Stimulated activated CD4-positive, alpha-beta T cell treated with anti-CD3 and anti-CD28 coated beads, Interleukin-4, amount 100 ng/mL, for 48 hours (primary cell): ENCODE measurements at regions not wholly inside any gene's neighbourhood (a gene's known extent, or its start where the extent isn't known, plus 50 kb on each side); places are given as distances from the start of the nearest gene placed in this dataset.

Experiments
- DNase-seq, 2 donors: peaks; one replicate each; pipeline ENCODE4 v3.0.0-alpha.2; 2020; ENCODE audit warnings: low read depth in 2 of 2

DNA sequence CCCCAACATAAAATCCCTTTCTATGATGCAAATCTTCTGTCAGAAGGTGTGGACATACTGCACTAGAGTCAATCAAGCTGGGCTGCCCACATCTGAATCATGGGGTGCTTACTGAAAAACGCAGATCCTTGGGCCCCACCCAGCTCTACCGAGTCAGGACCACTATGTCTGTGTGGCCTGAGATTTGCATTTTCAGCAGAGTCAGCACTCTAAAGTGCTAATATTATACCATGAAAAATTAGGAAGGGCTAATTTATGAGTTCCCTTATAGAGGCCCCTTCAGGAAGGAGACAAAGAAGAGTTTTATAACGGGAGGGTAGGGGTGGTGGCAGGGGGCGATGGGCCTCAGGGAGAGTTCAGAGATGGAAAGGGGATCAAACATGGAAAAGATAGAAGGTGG, 163.3 kb upstream of the NABP1 start:
- DNase-seq, result no peak

DNA sequence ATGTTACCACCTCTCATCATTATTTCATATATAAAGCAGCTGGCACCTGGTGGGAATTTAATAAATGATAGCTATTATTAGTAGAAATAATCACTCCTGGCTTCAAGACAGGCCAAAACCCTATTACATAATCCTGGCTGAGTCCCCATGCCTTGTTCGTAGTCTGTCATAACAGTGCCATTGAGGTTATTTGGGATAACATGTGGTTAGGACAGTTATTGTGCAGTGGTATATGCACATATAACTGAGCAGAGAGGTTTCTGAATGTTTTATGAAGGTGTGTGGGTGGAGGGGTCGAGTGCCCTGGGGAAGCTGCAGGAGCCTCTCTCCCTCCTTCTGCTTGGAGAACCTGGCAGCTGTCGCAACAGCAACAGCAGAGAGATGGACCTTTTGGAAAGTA, 162.4 kb upstream of the NABP1 start:
- no peak for DNase-seq

- DNase-seq, result no peak
These were observed 161.7 kb upstream of the NABP1 start for GRCh38 chr2:191516260-191516659.

DNA sequence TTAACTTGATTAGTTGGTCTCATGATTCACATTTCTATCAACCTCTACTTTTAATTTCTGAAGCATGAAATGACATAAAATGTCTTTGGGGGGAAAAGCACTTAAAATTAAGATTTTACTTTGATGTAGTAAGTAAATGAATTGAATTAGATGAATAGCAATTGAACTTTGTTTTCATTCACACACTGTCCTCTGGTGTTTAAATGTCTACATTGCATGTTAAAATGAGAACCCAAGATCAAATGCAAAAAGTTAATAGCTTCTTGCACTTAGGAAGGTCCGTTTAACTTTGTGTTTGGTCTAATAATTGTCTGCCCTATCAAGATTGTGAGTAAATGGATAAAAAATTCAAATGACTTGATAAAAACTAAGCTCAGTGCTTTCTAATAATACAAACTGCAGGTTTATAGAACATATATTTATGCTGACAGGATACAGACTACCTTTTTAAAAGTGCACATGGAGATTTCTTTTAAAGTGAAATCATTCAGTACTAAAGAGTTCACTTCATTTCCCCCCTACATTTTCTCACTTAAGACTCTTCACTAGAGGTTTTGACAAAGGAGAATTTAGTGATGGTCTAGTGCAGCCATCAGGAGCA, 156.2 kb upstream of the NABP1 start:
- no peak for DNase-seq

GRCh38 chr2:191522478-191523120, 155.3 kb upstream of the NABP1 start:
- DNase-seq, result no peak

DNA sequence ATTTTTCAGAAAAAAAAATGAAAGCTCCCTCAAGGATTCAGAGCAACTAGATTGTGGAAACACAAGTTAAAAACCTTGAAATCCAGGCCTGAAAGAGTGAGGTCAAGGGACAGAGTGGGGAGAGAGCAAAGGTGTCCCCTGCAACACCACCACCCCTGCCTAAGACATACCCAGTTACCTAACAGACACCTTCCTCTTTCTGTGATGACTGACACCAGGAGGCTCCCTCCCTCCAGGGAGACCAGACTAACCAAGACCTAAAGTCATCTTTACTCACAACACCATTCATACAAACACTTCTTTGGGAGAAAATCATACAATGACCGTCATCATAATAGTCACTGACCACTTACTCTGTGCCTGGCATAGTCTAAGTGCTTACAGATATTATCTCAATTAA, 151.8 kb upstream of the NABP1 start:
- DNase-seq, result no peak

DNA sequence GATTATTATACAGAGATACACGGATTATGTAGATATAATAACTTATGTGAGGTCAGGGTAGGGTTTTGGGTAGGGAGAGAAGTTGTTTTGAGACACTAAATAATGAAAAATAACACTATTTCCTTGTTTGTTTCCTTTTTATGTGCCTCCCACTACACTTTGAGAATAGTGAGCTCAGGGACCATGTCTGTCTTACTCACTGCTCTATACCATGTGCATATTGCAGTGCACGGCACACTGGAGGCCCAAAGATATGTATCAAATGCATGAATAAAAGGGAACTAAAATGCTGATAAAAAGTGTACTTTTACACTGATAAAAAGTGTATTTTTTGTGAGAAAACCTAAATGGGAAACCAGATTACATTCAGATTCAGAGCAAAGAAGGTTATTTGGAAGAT, 151.4 kb upstream of the NABP1 start:
- DNase-seq, result no peak

DNA sequence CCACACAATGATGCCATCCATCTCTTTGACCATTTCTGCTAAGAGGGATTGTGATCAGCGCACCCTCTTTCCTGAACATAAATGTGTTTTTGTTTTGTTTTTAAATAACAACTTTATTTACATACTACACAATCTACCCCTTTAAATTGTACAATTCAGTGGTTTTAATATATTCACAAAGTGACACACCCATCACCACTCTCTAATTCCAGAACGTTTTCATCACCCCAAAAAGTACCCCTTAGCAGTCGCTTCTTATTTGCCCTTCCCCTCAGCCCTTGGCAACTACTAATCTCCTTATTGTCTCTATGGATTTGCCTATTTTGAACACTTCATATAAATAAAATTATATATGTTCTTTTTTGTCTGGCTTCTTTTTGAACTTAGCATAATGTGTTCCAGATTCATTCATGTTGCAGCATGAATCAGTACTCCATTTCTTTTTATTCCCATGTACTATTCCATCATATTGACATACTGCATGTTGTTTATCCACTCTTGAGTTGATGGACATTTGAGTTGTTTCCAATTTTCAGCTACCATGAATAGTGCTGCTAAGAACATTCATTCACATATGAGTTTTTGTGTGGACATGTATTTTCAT, 150.9 kb upstream of the NABP1 start:
- DNase-seq, result no peak

GRCh38 chr2:191530618-191531017, 147.3 kb upstream of the NABP1 start:
- no peak for DNase-seq

DNA sequence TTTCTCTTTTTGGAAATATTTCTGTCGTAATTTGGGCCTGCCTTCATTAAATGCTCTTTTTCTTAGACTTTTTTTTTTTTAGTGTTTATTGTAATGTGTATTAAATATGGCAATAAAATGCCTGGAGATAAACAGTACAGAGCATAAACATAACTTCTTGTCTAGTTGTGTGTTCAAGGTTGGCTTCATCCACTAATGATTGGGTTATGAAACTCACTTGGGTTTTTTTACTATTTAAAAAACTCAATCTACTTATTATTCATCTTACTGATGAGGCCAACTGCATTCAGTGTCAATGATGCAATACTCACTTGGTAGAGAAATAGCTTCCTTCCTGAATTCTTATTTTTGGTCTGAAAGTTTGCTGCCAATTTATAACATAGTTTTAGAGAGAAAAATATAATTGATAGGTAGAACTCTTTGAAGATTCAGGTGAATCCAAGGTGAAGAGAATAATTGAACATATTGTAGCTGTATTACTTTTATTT, 144.2 kb upstream of the NABP1 start:
- DNase-seq, result no peak

DNA sequence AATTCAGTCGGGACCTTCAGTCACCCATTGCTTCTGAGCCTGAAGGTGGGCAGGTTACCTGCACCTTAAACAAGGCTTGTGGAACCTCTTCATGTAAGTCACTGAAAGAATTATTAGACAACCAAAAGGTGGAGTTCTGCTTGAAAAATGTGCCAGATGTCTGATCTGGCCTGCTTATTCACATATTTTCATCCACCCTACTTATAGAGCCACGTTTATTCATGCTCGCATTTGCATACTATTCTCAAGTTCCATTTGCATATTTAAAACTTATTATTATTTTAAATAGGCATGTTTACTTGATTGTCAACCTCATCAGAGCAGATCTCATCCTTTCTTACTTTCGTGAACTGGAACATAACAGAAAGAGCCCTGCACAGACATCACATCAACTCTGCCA, 140.0 kb upstream of the NABP1 start:
- DNase-seq, result no peak

GRCh38 chr2:191538334-191538903, 139.5 kb upstream of the NABP1 start:
- no peak for DNase-seq

- peak in 1 of 2 donors; percentile 29 for DNase-seq
These were observed 138.9 kb upstream of the NABP1 start for GRCh38 chr2:191539068-191539467.

GRCh38 chr2:191540681-191541080, 137.3 kb upstream of the NABP1 start:
- no peak for DNase-seq

- no peak for DNase-seq
These were observed 134.2 kb upstream of the NABP1 start for GRCh38 chr2:191543708-191544107.

GRCh38 chr2:191544461-191545062, 133.4 kb upstream of the NABP1 start:
- DNase-seq, result no peak

DNA sequence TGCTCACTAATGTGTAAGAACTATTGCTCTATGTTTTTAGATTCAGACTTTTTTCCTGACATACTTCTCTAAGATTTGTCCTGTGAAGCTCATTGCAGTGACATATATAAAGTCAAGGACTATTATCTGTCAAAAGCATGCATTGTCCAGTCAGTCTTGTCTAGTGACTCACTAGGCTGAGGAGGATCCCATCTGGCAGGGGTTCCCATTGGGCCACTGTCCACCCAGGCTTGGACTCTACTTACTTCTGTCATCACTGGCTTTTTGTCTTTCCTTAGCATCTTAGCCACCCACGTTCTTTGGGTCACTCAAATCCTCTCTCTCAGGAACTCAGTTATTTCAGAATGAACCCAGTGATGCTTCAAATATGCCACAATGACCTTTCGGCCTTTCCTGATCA, 132.6 kb upstream of the NABP1 start:
- DNase-seq, result no peak

DNA sequence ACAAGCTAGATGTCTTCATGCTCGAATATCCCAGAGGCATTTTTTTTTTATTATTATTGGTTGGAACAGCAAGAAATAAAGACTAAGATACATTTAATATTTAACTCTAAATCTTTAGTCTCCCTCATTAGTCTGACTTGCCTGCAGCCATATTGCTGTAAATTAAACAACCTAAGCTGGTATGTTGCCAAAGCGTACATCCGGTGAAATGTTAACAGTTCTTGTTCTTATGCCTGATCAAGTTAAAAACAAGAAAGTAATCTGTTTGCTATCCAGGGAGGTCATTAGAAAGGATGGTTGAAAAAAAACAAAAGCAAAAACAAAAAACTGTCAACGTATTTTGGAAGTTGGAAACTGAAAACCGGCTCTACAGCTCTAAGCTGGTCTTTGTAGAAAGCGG, 125.9 kb upstream of the NABP1 start:
- no peak for DNase-seq

DNA sequence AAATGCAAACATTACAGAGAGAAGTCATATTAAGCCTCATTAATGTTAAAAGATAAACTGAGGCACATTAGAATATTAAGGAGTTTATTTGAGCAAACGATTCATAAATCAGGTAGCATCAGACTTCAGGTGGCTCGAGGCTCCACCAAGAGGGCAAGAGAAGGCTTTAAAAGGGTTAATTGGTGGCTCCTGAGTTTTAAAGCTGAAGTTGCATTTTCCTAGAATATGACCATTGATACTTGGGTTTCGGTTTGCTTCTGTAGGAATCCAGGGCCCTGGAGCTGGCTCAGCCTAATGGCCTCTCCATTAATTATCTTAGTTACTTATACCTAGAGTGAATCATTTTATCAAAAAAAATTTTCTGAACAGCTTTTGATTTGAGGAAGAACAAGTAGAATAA, 123.7 kb upstream of the NABP1 start:
- no peak for DNase-seq

DNA sequence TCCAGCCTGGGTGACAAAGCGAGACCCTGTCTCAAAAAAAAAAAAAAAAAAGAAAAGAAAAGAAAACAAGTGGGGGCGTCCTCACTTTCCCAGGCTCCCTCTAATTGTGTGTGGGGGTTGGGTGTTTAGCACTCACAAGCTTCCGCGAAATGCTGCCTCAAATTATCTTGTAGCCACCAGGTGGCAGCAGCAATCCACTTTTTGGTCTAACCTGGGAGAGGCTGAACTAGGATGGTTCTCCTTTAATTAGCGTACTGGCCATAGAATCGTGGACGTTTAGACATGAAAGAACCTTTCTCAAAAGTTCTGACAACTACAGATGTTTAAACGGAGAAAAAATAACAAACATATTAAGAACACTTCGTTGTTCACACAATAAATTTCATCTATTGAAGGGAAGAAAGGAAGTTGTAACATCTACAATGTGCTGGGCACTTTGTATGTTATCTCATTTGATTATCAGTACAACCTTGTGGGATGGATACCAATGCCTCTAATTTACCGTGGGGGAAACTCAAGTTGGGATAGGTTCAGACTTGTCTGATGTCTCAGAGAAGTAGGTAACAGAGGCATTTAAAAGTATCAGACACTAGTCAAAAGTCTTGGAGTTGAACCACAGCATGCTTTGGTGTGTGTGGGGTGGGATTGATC, 122.7 kb upstream of the NABP1 start:
- peak; percentile 68 to 84 for DNase-seq

DNA sequence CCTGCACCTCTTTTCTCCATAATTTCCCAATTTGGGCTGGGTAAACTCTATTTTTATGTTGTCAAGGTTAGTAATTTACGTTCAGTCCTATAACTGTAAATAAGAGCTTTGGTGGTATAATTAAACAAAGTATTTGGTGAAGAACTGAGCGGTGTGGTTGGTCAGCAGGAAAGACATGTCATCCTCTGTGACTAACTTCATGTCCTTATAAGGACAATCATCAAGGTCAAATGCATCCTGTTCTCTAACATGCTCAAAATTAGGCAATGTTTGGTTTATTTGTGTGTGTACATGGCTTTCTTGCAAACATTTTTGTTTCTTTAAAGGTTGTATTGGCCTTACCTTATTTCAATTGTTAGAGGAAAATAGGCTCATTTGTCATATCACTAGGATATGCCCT, 121.5 kb upstream of the NABP1 start:
- DNase-seq, result no peak

DNA sequence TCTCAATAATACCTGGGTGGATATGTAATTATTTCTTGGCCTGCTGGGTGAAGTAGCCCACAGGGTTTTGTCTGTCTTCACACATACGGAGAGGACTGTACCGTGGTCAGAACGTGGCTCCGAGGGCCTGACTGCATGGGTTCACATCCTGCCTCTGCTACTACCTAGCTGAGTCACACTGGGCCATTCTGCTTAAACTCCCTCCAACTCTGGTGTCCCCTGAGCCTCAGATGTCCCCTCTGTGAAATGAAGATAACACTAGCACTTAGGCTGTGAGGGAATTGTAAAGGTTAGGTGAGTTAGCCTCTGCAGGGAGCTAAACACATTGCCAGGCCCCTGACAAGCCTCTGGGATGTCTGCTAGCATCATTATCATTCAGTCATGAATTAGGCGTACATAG, 120.1 kb upstream of the NABP1 start:
- no peak for DNase-seq
